ENCODE measurements at regions not wholly inside any gene's neighbourhood (a gene's known extent, or its start where the extent isn't known, plus 50 kb on each side); places are given as distances from the start of the nearest gene placed in this dataset.

- H3K4me1 Mint-ChIP-seq (ENCODE audit: low read depth) = no peaks in the 10 kb centered on the region
- H3K27ac Mint-ChIP-seq = no peak overlapping the region
- H3K4me3 Mint-ChIP-seq = no peak overlapping the region
- no peaks in the 10 kb centered on the region for H3K9me3 Mint-ChIP-seq
- DNase-seq (ENCODE audit: low spot score) = no peak
- intact Hi-C loops (cut with micrococcal nuclease) = no loop called here
- H3K36me3 Mint-ChIP-seq (ENCODE audit: low read depth) = no peaks in the 10 kb centered on the region
- H3K27me3 Mint-ChIP-seq (ENCODE audit: insufficient read depth) = peaks cover 9% of the 10 kb centered on the region
These were observed 418.3 kb downstream of the MATN1 start for GRCh38 chr1:30305061-30305460.

DNA sequence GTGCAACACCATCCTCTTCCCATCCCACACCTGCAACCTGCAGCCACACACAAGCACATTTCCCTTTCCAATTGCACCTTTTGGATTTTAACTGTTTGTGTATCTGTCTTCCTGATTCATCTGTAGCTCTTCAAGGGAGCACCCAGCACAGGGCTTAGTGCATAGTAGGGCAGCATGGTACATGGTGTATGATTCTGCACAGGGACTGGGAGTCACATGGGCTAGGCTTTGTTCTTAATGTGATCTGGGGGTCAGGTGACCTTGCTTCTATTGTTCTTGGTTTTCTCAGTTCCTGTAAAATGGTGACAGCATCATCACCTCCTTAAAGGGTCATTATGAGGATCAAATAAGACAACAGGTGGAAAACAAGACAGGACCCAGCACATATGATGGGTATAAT, 419.3 kb downstream of the MATN1 start:
- Mint-ChIP-seq H3K27me3 (ENCODE audit: insufficient read depth) (peaks cover 12% of the 10 kb centered on the region), H3K4me3 (no peak overlapping the region), H3K9me3 (no peaks in the 10 kb centered on the region), H3K36me3 (ENCODE audit: low read depth) (no peaks in the 10 kb centered on the region), H3K4me1 (ENCODE audit: low read depth) (no peaks in the 10 kb centered on the region), H3K27ac (no peak overlapping the region)
- intact Hi-C loops (cut with micrococcal nuclease) = no loop called here
- DNase-seq (ENCODE audit: low spot score) = no peak

GRCh38 chr1:30303387-30303786, 420.0 kb downstream of the MATN1 start:
- Mint-ChIP-seq H3K9me3 (no peaks in the 10 kb centered on the region), H3K4me3 (no peak overlapping the region), H3K27ac (no peak overlapping the region), H3K36me3 (ENCODE audit: low read depth) (no peaks in the 10 kb centered on the region), H3K4me1 (ENCODE audit: low read depth) (no peaks in the 10 kb centered on the region), H3K27me3 (ENCODE audit: insufficient read depth) (peaks cover 10% of the 10 kb centered on the region)
- intact Hi-C loops (cut with micrococcal nuclease) = no loop called here
- no peak for DNase-seq (ENCODE audit: low spot score)

- intact Hi-C loops (cut with micrococcal nuclease) = no loop called here
- no peak overlapping the region for H3K27ac Mint-ChIP-seq
- no peak overlapping the region for H3K4me3 Mint-ChIP-seq
- H3K27me3 Mint-ChIP-seq (ENCODE audit: insufficient read depth) = peaks cover 7% of the 10 kb centered on the region
- no peak for DNase-seq (ENCODE audit: low spot score)
- H3K36me3 Mint-ChIP-seq (ENCODE audit: low read depth) = no peaks in the 10 kb centered on the region
- no peaks in the 10 kb centered on the region for H3K4me1 Mint-ChIP-seq (ENCODE audit: low read depth)
- no peaks in the 10 kb centered on the region for H3K9me3 Mint-ChIP-seq
These were observed 420.5 kb downstream of the MATN1 start for GRCh38 chr1:30302858-30303257.

DNA sequence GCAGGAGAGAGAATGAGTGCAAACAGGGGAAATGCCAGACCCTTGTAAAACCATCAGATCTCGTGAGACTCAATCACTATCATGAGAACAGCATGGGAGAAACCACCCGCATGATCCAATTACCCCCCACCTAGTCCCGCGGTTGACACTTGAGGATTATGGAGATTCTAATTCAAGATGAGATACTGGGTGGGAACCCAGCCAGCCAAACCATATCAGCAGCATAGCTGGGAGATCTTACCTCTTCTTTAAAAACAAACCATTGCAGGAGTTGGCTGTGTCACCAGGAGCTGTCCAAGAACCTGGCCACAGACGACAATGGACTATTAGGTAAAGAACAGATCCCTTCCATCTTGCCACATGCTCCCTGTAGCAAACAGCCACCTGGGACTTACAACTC, 422.7 kb downstream of the MATN1 start:
- Mint-ChIP-seq H3K9me3 (no peaks in the 10 kb centered on the region), H3K36me3 (ENCODE audit: low read depth) (no peaks in the 10 kb centered on the region), H3K4me1 (ENCODE audit: low read depth) (no peaks in the 10 kb centered on the region), H3K27me3 (ENCODE audit: insufficient read depth) (peaks cover 4% of the 10 kb centered on the region), H3K4me3 (no peak overlapping the region), H3K27ac (no peak overlapping the region)
- DNase-seq (ENCODE audit: low spot score) = no peak
- intact Hi-C loops (cut with micrococcal nuclease) = no loop called here

GRCh38 chr1:30299393-30299792, 424.0 kb downstream of the MATN1 start:
- Mint-ChIP-seq H3K4me3 (no peak overlapping the region), H3K9me3 (no peaks in the 10 kb centered on the region), H3K4me1 (ENCODE audit: low read depth) (no peaks in the 10 kb centered on the region), H3K27ac (no peak overlapping the region), H3K36me3 (ENCODE audit: low read depth) (no peaks in the 10 kb centered on the region), H3K27me3 (ENCODE audit: insufficient read depth) (peaks cover 4% of the 10 kb centered on the region)
- no peak for DNase-seq (ENCODE audit: low spot score)
- intact Hi-C loops (cut with micrococcal nuclease) = no loop called here

- Mint-ChIP-seq H3K36me3 (ENCODE audit: low read depth) (no peaks in the 10 kb centered on the region), H3K9me3 (no peaks in the 10 kb centered on the region)
- intact Hi-C loops (cut with micrococcal nuclease) = no loop called here
These were observed 427.7 kb downstream of the MATN1 start for GRCh38 chr1:30295674-30296073.

GRCh38 chr1:30295266-30295665, 428.1 kb downstream of the MATN1 start:
- no peak overlapping the region for H3K27ac Mint-ChIP-seq
- no peaks in the 10 kb centered on the region for H3K36me3 Mint-ChIP-seq (ENCODE audit: low read depth)
- H3K4me1 Mint-ChIP-seq (ENCODE audit: low read depth) = no peaks in the 10 kb centered on the region
- no peak overlapping the region for H3K4me3 Mint-ChIP-seq
- peaks cover 13% of the 10 kb centered on the region for H3K27me3 Mint-ChIP-seq (ENCODE audit: insufficient read depth)
- H3K9me3 Mint-ChIP-seq = no peaks in the 10 kb centered on the region
- DNase-seq (ENCODE audit: low spot score) = no peak
- intact Hi-C loops (cut with micrococcal nuclease) = no loop called here

More at GRCh38 chr1:30295674-30296073, 427.7 kb downstream of the MATN1 start:
- no peak for DNase-seq (ENCODE audit: low spot score)
- peaks cover 13% of the 10 kb centered on the region for H3K27me3 Mint-ChIP-seq (ENCODE audit: insufficient read depth)
- H3K27ac Mint-ChIP-seq = no peak overlapping the region
- H3K4me3 Mint-ChIP-seq = no peak overlapping the region
- no peaks in the 10 kb centered on the region for H3K4me1 Mint-ChIP-seq (ENCODE audit: low read depth)

DNA sequence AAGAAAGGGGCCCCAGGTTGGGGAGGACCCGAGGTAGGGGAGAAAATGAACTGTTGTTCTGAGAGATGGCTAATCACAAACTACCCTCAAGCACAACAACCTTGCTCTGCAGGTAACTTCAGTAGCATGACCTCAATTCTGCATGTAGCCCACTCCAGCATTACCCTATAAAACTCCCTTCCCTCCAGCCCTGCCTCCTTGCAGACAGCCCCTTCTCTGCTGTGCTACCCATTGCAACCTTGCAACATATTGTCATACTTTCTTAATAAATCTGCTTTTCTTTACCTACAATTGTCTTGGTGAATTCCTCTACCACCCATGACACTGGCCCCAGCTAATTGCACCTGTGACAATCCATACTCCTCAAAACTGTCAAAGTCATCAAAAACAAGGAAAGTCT, 428.9 kb downstream of the MATN1 start:
- Mint-ChIP-seq H3K4me1 (ENCODE audit: low read depth) (no peaks in the 10 kb centered on the region), H3K4me3 (no peak overlapping the region), H3K27me3 (ENCODE audit: insufficient read depth) (peaks cover 10% of the 10 kb centered on the region), H3K9me3 (no peaks in the 10 kb centered on the region), H3K36me3 (ENCODE audit: low read depth) (no peaks in the 10 kb centered on the region), H3K27ac (no peak overlapping the region)
- DNase-seq (ENCODE audit: low spot score) = no peak
- intact Hi-C loops (cut with micrococcal nuclease) = no loop called here

GRCh38 chr1:30292451-30292850, 430.9 kb downstream of the MATN1 start:
- intact Hi-C loops (cut with micrococcal nuclease) = no loop called here
- Mint-ChIP-seq H3K4me1 (ENCODE audit: low read depth) (no peaks in the 10 kb centered on the region), H3K9me3 (no peaks in the 10 kb centered on the region), H3K27ac (no peak overlapping the region), H3K36me3 (ENCODE audit: low read depth) (no peaks in the 10 kb centered on the region), H3K27me3 (ENCODE audit: insufficient read depth) (peaks cover 12% of the 10 kb centered on the region), H3K4me3 (no peak overlapping the region)
- DNase-seq (ENCODE audit: low spot score) = no peak

- no peak overlapping the region for H3K4me3 Mint-ChIP-seq
- no peak for DNase-seq (ENCODE audit: low spot score)
- no peaks in the 10 kb centered on the region for H3K9me3 Mint-ChIP-seq
- no peak overlapping the region for H3K27ac Mint-ChIP-seq
- H3K27me3 Mint-ChIP-seq (ENCODE audit: insufficient read depth) = peaks cover 12% of the 10 kb centered on the region
- intact Hi-C loops (cut with micrococcal nuclease) = no loop called here
- no peaks in the 10 kb centered on the region for H3K4me1 Mint-ChIP-seq (ENCODE audit: low read depth)
- no peaks in the 10 kb centered on the region for H3K36me3 Mint-ChIP-seq (ENCODE audit: low read depth)
These were observed 431.9 kb downstream of the MATN1 start for GRCh38 chr1:30291526-30291925.

DNA sequence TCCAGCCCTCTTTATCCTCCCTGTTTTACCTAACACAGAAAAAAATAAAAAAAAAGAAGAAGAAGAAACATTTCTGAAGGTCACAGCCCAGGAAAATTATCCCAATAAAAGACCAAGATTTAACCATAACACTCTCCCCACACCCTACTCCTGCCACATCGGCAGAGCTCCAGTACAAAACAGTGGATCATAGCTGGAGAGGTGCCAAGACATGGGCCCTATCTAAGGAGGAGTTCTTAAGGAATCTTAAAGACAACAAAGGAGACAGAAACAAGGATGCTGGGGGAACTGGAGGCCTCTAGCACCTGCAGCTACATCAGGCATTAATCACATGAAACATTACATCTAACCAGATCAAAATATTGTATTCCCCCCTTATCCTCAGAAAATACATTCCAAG, 432.8 kb downstream of the MATN1 start:
- H3K9me3 Mint-ChIP-seq = no peaks in the 10 kb centered on the region
- no peak overlapping the region for H3K27ac Mint-ChIP-seq
- no peak for DNase-seq (ENCODE audit: low spot score)
- H3K4me1 Mint-ChIP-seq (ENCODE audit: low read depth) = no peaks in the 10 kb centered on the region
- peaks cover 12% of the 10 kb centered on the region for H3K27me3 Mint-ChIP-seq (ENCODE audit: insufficient read depth)
- intact Hi-C loops (cut with micrococcal nuclease) = no loop called here
- H3K4me3 Mint-ChIP-seq = no peak overlapping the region
- H3K36me3 Mint-ChIP-seq (ENCODE audit: low read depth) = no peaks in the 10 kb centered on the region

- H3K4me1 Mint-ChIP-seq (ENCODE audit: low read depth) = peaks cover 11% of the 10 kb centered on the region
- no peaks in the 10 kb centered on the region for H3K9me3 Mint-ChIP-seq
- H3K27ac Mint-ChIP-seq = no peak overlapping the region
- peaks cover 7% of the 10 kb centered on the region for H3K27me3 Mint-ChIP-seq (ENCODE audit: insufficient read depth)
- intact Hi-C loops (cut with micrococcal nuclease) = no loop called here
- DNase-seq (ENCODE audit: low spot score) = no peak
- no peak overlapping the region for H3K4me3 Mint-ChIP-seq
- no peaks in the 10 kb centered on the region for H3K36me3 Mint-ChIP-seq (ENCODE audit: low read depth)
These were observed 435.4 kb downstream of the MATN1 start for GRCh38 chr1:30287976-30288375.

DNA sequence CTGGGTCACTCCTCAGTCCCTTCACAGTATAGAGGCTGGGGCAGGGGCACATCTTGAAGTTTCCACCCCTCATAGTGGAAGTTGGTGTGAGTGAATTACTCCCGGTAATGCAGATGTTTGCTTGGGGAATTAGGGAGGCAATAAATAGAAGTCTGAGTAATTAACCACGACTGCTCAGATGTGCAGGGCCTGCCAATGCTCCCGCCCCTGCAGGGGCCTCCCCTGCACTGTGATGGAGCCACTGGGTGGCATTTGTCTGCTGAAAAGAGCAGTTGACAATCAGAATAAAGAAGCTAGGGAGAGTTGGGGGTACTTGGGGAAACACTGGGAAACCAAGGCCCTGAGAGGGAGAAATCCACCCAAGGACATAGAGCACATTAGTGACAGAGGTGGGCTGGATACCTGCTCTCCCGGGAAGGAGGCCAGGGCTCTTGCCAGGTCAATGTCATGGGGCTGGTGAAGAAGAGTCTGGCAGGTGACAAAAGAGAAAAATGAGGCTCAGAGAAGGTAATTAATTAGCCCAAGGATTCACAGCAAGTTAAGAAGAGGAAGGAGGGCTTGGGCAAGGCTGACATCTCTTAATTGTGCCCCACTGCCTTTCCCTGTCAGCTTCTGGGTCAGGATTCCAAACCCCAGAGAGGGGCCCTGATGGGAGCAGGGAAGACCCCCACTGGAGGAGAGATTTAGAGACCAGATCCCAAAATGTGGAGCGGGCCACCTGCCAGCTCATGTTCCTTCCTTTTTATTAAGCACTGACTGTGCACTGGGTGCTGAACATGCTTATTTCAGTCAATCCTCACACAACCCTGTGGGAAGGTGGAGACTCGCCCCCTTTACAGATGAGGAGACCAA, 436.2 kb downstream of the MATN1 start:
- Mint-ChIP-seq H3K36me3 (ENCODE audit: low read depth) (no peaks in the 10 kb centered on the region), H3K9me3 (no peaks in the 10 kb centered on the region), H3K27me3 (ENCODE audit: insufficient read depth) (peaks cover 6% of the 10 kb centered on the region), H3K4me3 (no peak overlapping the region), H3K4me1 (ENCODE audit: low read depth) (peaks cover 19% of the 10 kb centered on the region), H3K27ac (no peak overlapping the region)
- no peak for DNase-seq (ENCODE audit: low spot score)
- intact Hi-C loops (cut with micrococcal nuclease) = no loop called here

Data from activated T-helper 1 cell treated with anti-CD3 and anti-CD28 coated beads, Interleukin-12 subunit alpha, Interleukin-12 subunit beta, Interleukin-2, Interleukin-4 antibody, amounts not matched to agents 30 ng/mL and 10 ng/mL and 1 ng/mL, durations not matched to agents 14 hours and 24 hours and 36 hours (primary cell).